ENCODE measurements at regions not wholly inside any gene's neighbourhood (a gene's known extent, or its start where the extent isn't known, plus 50 kb on each side); places are given as distances from the start of the nearest gene placed in this dataset.
"Not testable (repeated sequence)": the region's sequence is repeated elsewhere in the genome, so short reads cannot be mapped to it uniquely, and the experiment has no call there.

DNA sequence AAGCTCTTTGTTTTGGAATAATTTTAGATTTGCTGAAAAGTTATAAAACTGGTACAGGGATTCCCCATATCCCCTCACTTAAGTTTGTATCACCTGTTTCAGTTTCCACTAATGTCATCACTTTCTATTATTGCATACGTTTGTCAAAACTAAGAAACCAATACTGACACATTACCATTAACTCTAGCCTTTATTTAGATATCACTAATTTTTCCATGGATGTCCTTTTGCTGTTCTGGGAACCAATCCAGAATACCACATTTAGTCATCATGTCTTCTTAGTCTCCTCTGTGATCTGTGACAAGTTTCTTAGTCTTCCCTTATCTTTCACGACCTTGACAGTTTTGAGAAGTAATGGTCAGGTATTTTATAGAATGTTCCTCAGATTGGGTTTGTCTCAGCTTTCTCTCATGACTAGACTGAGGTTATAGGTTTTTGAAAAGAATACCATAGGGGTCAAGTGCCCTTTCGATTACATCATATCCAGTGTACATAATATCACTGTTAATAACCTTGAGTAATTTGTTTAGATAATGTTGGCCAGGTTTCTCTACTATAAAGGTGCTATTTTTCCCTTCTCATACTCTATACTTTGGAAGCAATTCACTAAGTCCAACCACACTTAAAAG is 51.9 kb upstream of the NMUR2 start:
- DNase-seq, result no peak

DNA sequence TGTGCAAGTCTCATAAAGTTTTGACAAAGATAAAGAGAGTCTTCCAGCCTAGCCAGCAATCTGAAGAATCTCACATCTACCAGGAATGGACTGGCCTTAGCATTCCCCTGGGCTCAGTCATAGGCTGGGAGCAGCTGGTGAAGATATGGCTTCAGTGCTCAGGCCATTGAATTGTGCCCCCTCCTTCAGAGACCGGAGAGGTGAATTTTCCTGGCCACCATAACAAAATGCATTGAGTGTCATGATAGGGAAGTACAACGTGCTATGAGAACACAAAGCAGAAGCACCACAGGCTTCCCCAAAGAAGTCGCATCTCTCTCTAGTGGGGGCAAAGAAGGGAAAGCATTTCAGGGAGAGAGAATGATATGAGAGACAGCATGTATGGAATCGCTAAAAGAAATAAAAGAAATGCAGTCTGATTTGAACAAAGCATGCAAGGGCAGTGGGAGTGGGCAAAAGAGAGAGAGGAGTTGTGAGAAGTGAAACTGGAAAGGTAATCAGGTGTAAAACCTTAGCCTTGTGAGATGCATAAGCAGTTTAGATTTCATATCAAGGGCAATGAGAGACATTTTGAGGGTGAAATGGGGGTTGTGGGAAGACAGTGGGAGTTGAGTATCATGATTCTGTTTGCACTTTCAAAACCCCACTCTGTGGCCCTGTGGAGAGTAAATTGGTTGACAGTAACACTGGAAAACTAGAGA is 57.1 kb upstream of the NMUR2 start:
- DNase-seq, result no peak

DNA sequence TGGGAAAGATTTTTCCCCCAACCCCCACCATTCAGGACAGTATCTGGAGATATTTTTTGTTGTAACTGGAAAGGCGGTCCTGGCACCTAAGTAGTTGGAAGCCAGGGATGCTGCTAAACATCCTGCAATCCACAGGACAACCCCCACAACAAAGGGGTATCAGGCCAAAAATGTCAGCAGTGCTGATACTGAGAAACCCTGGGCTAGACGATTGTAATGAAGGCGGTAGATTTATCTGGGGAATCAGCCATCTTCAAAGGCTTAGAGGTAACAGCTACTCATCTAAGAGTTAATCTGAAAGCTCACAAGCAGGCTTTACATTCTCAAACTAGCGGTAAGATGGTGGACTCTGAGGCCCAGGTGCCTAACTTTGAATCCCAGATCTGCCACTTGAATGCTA is 59.0 kb upstream of the NMUR2 start:
- DNase-seq, result no peak

DNA sequence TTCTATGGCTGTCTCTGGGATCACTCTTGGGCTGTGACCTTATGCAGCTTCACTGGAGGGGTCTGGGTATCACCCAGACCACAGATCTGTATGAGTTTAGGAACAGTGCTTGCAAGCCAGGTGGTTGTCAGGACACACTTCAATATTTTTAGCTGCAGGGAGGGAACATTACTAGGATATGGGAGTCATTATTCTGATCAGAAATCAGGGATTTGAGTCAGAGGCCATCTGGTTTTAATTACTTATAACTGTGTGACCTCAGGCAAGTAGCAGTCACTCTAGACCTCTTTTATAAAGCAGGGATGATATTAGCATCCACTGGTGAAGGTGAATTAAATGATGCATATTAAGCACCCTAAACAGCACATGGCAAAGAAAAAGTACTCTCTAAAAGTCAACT is 60.1 kb upstream of the NMUR2 start:
- DNase-seq, result no peak

DNA sequence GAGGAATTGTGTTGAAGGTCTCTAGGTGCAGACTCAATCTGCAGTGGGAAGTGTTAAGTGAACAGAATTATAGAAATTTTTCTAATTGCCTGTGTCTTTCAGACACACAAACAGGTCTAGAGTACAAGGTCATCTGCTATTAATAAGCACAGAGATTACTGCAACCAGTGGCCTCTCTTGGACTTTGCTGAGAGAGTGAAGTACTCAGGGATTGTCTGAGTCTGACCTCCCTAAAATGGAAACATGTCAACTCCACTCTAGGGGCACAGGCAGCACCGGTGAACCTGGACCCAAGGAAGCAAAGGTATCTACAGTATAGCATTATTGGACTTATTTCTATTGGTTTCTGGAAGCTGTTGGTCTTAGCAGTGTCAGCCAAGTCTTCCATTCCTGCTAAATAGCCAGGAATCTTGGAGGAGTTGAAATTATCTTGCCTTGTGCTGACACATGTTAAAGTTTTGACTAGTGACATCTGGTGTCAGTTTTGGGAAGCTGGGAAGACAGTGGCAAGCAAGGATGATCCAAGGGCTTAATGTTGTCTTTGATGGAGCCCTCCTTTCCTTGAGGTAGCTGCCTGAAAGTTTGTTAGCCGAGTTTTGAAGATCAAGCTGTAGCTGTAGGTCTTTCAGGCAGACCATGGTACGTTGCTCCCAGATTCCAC is 61.1 kb upstream of the NMUR2 start:
- DNase-seq, result no peak

DNA sequence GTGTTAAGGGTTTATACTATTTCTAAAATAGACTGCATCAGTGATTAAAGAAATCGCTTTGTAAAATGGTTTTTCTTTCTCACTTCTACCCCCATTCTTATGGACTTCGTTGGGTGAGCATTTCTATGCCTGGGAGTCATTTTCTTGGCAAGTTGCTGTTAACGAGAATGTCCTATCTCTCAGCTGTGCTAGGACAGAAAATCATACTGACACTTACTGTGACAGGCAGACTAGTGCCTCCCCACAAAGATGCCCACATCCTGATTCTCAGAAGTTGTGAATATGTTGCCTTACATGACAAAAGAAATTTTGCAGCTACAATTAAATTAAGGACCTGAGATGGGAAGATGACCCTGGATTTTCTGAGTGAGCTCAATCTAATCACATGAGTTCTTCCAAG is 65.1 kb upstream of the NMUR2 start:
- peak; percentile 9 for DNase-seq

DNA sequence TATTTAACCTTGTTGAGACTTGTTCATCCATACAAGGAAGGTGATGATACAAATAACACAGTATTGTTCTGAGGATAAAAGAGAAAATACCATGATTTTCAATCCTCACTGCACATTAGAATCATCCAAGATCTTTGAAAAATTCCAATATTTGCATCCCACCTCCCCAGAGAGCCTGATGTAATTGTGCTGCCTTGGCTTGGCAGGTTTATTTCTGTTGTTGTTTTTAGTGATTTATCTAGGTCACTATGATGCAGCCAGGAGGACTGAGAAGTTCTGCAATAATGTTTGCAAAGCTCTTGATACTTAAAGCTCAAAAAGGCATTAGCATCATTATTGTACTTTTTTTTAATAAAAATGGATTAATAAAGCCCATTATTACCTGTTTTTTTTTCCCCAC is 67.0 kb upstream of the NMUR2 start:
- DNase-seq, result no peak

DNA sequence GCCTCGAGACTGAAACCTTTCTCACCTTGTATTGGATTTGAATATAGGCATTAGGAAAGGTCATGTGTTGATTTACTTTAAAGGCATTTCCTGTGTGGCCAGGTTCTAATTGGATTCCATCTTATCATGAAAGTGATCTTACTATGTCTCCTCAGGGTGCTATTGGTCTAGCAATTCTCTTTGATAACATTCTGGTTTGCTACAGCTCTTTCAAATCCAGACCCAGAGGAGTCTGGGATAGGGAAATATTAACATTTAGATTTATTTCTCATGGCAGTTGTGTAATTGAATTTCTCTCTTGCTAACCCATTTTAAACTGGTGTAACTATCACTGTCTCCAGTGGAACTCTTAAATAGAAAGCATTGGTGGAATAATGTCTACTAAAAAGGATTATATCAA is 69.9 kb upstream of the NMUR2 start:
- no peak for DNase-seq

DNA sequence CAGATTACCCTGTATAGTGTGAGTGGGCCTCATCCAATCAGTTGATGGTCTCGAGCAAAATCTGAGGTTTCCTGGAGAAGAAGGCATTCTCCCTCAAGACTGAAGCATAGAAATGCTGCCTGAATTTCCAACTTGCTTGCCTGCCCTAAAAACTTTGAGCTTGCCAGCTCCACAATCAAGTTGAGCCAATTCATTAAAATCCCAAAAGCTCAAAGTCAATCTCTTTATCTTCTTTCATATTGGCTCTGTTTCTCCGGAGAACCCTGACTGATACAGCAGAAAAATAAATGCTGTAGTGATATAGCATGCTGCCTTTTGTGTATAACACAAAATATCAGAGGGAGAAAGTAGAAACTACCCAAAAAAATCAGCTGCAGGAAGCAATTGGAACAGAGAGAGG is 72.5 kb upstream of the NMUR2 start:
- no peak for DNase-seq

DNA sequence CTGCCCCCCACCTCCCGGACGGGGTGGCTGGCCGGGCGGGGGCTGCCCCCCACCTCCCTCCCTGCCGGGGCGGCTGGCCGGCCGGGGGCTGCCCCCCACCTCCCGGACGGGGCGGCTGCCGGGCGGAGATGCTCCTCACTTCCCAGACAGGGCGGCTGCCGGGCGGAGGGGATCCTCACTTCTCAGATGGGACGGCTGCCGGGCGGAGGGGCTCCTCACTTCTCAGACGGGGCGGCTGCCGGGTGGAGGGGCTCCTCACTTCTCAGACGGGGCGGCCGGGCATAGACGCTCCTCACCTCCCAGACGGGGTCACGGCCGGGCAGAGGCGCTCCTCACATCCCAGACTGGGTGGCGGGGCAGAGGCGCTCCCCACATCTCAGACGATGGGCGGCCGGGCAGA is 74.8 kb upstream of the NMUR2 start:
- DNase-seq, result not testable (repeated sequence)

DNA sequence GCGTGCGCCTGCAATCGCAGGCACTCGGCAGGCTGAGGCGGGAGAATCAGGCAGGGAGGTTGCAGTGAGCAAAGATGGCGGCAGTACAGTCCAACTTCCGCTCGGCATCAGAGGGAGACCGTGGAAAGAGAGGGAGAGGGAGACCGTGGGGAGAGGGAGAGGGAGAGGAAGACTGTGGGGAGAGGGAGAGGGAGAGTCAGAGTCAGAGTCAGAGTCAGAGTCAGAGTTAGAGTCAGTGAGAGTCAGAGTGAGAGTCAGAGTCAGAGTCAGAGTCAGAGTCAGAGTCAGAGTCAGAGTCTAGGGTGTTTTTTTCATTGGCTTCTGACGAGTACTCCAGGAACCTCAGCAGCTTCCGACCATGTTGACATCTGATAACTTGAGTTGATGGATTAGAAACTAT is 75.6 kb upstream of the NMUR2 start:
- DNase-seq, result not testable (repeated sequence)

DNA sequence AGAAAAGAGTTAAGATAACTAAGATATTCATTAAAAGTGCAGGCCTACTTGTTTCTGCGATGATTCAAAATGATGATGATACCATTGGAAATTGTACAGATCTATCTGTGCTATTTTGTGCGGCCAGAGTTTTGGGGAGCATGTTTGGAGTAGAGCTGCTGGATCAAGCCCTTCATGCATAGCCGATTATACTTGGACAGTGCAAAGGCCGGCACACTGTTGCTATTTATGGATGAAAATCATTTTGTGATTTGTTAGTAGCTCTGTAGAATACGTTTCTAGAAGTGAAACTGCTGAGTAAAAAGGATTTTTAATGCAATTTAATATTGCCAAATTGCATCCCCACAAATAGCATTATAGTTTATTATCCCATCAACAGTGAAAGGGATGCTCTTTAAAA is 82.1 kb upstream of the NMUR2 start:
- no peak for DNase-seq

DNA sequence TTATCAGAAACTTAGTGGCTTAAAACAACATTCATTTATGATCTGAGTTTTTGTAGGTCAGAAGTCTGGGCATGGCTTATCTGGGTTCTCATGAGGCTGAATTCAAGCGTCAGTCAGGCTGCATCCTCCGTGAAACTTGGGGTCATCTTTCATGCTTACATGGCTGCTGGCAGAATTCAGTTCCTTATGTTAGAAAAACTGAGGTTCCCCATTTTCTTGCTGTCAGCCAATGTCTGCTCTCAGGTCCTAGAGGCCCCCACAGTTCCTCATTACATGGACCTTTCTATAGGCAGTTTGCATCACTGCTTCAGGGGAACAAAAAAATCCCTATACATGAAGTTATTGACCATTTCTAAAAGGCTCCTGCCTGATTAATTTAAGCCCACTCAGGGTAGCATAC is 83.8 kb upstream of the NMUR2 start:
- DNase-seq, result no peak

DNA sequence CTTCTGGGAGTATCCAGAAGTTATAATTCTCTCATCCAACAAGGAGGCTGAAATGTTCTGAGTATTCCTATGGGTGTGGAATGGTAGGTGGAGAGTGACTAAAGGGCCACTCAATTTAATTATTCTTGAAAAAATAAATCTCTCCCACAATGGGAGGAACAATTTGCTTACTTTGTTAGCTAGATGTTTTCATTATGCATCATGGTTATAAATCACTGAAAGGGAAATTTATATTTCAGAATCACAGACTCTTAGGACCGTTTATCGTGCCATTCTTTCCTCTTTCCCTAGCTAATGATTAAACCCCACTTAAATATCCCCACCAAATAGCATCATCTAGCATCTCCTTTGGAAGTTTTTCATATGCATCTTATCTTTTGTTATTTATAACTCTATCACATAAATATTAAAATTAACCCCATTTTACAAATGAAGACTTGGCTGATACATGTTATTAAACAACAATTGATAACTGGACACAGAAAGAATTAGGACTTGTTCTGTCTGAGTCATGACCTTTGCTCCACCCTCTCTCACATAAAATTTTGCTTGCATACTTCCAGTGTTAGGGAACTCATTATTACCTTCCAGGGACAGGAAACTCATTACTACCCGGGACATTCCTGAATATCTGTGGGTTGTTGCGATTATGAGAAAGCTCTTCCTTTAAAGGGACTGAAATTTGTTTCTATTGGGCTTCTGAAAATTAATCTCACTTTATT is 94.9 kb upstream of the NMUR2 start:
- no peak for DNase-seq

DNA sequence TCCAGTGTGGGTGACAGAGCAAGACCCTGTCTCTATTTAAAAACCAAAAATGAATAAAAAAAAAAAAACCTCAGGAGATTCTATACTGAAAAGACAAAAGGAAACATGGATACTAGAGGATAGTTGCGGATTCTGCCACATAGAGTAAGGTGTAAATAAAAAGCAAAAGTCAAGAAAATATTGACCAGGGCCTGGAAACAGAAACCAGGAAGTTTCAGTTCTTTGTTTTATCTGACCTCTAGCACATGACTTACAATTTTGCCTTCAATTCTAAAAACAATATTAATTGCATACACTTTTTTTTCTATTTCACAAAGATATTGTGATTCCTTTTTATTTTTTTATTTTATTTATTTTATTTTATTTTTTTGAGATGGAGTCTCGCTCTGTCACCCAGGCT is 96.2 kb upstream of the NMUR2 start:
- DNase-seq, result no peak

DNA sequence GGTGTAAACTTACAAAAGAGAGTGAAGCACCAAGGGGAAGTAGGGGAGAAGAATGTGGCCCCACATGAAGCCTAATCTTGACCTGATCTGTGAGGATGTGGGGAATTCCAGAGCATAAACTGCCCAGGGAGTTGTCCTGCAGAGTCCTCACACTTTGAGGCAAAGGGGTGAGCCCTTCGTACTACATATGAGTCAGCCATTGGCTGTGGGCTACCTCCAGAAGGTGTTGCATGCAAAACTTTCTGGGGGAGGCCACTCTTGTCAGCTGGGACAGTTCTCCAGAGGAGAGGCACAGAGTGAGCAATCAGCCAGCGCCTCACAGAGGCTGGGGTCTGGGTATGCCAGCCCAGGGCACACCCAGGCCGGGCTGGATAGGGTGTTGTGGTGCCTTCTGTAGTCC is 98.1 kb upstream of the NMUR2 start:
- DNase-seq, result no peak

DNA sequence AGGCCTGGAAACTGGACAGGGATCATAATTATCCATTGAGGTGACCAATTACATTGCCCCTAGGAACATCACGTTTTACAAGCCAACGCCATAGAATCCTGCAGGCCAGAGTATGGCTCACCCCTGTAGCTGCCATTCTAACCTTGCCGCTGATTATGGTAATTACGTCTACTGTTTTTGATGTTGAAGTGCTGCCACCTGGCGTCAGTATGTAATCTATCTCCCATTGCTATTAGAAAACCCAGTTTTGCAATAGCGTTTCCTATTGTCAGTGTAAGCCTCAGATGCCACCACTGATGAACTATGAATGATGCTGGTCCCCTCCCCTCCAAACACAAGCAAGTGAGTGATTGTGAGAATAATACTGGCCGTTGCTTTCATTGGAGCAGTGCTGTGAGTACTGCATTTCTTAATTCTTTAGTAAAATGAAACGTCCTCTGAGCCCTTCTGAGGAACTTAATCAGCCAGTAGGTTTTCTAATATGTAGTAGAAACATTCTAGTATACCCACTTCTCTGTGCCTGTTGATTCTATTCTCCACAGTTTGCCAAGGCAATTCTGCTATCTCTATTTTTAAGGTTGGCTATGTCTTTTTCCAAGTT is 100.5 kb upstream of the NMUR2 start:
- peak; percentile 50 for DNase-seq

DNA sequence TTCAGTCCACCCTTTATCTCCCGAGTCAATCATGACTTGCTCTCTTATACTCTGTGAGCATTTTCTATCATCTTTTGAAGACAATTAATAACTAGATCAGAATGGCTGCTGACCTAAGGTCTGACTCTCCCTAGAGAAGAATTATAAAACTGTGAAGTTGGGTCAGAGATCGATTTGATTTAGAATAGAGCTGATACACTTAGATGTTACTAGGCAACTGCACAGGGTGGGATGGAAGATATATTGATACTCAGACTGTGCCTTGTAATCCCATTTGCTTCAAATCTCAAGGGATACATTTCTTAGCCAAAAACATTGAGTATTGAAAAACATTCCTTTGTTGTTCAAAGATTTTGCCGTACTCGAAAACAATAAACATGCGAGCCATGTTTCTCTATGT is 106.0 kb upstream of the NMUR2 start:
- DNase-seq, result no peak

DNA sequence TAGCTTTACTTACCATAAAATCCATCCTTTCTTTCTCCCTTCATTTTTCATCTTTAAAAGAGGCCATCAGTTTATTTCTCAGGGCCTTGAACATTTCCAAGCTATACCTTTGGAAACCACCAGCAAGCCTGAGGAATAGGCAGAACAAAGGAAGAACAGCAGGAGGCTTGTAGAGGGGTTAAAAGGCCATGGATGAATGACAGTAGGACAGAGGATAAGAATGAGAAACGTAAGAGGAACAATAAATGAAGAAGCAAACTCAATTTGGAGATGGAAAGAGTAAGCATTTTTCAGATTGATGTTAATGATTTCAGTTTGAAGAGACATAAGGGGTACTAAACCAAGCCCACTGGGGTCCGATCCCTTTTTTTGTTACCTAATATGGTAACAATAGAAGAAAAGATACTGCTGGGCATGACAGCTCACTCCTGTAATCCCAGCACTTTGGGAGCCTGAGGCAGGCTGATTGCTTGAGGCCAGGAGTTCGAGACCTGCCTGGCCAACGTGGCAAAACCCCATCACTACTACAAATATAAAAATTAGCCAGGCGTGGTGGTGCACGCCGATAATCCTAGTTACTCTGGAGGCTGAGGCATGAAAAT is 106.6 kb upstream of the NMUR2 start:
- DNase-seq, result no peak

DNA sequence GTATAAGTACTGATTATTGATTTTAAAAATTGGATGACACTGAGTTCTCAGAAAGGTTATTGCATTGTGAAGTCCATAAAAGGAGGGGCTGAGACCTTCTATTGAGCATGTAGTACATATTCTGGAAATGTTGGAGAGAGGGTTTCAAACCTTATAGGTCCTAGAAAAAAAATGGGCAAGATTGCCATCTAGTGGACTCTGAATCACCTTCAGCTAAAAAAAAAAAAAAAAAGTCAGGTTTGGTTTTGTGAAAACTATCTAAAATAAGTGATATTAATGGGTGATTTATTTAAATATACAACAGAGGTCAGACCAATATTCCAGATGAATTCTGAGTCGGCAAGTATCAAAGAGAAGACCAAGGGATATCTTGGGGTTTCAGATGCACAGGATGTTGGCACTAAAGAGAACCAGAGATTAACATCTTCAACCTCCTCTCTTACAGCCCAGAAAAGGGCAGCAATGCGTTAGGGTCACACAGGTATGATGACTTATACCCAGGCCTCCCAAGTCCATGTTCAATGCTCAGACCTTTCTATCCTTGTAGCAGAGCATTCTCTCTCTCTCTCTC is 109.8 kb upstream of the NMUR2 start:
- DNase-seq, result peak; percentile 6

DNA sequence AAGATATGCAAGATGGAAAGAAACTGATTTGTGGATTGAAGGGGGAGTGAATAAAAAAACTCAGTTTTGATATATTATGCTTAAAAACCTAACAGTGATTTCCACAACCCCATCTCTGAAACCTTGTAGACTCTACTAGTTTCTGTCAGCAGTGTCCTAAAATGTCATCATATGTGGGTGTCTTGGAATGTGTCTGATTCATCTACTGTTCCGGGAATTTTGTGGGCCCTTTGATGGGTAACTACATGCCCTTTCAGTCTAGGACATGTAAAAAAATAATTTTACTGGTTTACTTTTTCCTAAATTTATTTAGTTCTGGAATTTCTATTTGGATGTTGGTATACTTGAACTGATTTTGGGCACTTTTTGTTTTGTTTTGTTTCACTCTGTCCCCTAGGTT is 118.9 kb upstream of the NMUR2 start:
- no peak for DNase-seq

DNA sequence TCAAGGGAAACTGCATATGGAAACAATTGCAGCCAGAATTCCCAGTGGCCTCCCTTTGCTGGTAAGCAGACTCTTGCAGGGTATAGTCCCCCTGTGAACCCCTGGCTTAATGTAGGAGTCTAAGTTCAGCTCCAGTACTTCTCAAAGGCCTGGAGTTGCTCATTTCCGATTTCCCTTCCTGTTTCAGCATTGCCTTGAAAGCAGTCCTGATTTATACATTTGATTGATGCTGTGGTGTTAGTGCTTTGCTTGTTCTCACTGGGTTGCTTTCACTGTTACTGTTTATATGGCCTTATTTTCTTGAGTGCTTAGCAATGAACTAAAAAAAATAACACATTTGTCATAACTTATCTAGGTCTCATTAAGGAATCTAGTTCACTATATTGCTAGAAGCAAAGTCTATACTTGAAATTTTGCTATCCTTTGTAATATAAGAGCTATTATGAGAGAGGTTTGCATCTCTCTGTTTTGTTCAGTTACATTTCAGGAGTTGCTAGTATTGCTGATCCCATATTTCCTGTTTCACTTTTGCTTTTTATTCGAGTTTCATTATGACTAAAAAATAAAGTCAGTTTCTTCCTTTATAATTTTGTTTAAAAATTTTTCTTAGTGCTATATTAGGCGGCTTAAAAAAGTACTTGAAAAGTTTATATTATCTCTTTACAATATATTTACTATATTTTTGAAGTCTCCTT is 122.4 kb upstream of the NMUR2 start:
- DNase-seq, result peak; percentile 1
